GM13977 (cell line): ENCODE measurements at regions not wholly inside any gene's neighbourhood (a gene's known extent, or its start where the extent isn't known, plus 50 kb on each side); places are given as distances from the start of the nearest gene placed in this dataset.
"Not testable (repeated sequence)": the region's sequence is repeated elsewhere in the genome, so short reads cannot be mapped to it uniquely, and the experiment has no call there.

Experiments used
- DNase-seq: peaks from one replicate; pipeline ENCODE4 v3.0.0; 2012; ENCODE audit warnings: low spot score
- in situ Hi-C: fragments of 300-500 bp; cut with MboI; formaldehyde crosslinking; loops from one replicate; pipeline ENCODE4 v1.12.0; 2022; ENCODE audit warnings: low sequenced_read_pairs, low pct_unique_long_range_greater_than_20kb, mixed read lengths, inconsistent platforms; ENCODE audit not compliant: unreplicated experiment
- TF ChIP-seq, protein P1 (sequence below): IDR thresholded peaks from 2 replicates; pipeline ENCODE4 v1.5.1; 2012; ENCODE audit warnings: mild to moderate bottlenecking, control low read depth; ENCODE audit not compliant: insufficient read depth; ENCODE audit errors: extremely low read depth, missing control alignments

GRCh38 chr20:60101201-60101890, 143.1 kb downstream of the CDH26 start:
- DNase-seq, result no peak
- TF ChIP-seq, protein P1, sequence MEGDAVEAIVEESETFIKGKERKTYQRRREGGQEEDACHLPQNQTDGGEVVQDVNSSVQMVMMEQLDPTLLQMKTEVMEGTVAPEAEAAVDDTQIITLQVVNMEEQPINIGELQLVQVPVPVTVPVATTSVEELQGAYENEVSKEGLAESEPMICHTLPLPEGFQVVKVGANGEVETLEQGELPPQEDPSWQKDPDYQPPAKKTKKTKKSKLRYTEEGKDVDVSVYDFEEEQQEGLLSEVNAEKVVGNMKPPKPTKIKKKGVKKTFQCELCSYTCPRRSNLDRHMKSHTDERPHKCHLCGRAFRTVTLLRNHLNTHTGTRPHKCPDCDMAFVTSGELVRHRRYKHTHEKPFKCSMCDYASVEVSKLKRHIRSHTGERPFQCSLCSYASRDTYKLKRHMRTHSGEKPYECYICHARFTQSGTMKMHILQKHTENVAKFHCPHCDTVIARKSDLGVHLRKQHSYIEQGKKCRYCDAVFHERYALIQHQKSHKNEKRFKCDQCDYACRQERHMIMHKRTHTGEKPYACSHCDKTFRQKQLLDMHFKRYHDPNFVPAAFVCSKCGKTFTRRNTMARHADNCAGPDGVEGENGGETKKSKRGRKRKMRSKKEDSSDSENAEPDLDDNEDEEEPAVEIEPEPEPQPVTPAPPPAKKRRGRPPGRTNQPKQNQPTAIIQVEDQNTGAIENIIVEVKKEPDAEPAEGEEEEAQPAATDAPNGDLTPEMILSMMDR, result no peak
- in situ Hi-C loops, result no loop called here

- TF ChIP-seq, protein P1, result no peak
- in situ Hi-C loops, result no loop called here
- DNase-seq, result no peak
These were observed 143.7 kb downstream of the CDH26 start for GRCh38 chr20:60101891-60102281.

- DNase-seq, result no peak
- TF ChIP-seq, protein P1, result no peak
- in situ Hi-C loops, result no loop called here
These were observed 144.5 kb downstream of the CDH26 start for GRCh38 chr20:60102665-60103210.

- in situ Hi-C loops, result no loop called here
- TF ChIP-seq, protein P1, result no peak
- no peak for DNase-seq
These were observed 147.0 kb downstream of the CDH26 start for GRCh38 chr20:60104993-60105803.

GRCh38 chr20:60106186-60106585, 148.0 kb downstream of the CDH26 start:
- DNase-seq, in situ Hi-C loops: not testable (repeated sequence)

DNA sequence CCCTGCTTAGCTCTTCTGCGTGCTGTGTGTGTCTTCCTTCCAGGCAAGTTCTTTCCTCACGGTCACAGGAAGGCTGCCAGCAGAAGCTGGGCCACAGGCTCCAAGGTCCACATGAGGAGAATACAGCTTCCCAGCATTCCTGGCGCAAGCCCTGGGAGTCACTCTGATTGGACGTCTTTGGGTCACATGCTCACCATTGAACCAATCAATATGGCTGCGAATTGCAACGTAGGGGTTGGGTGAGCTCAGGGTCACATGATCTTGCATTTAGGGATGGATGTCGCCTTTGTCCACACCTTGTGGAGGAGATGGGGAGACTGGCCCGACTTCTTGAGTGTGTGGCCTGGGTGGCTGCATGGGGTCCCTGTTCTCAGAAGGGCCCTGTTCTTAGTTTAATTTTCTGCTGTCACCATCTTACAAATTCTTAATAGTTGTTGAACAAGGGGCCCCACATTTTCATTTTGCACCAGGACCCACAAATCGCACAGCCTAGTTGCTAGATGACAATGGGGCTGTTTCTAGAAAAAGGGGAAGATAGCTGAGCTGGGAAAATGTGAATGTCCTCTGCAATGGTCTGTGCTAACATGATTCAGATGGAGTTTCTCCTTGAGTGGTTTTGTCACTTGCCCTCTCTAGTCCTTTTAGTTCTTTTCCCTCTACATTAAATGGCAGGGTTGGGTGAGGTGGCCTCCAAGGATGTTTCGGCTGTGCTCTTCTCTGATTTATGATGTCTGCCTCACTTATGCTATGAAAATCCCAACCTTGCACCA, 149.6 kb downstream of the CDH26 start:
- DNase-seq, result no peak
- in situ Hi-C loops, result no loop called here
- TF ChIP-seq, protein P1, result no peak
